Lower lobe of right lung (tissue), 2 donors: ENCODE measurements at regions not wholly inside any gene's neighbourhood (a gene's known extent, or its start where the extent isn't known, plus 50 kb on each side); places are given as distances from the start of the nearest gene placed in this dataset.

Experiments
- ATAC-seq, 2 donors: fragments of 200-7000 bp; cut with Tn5 transposase; one replicate each; pipeline ENCODE4 v1.9.1; 2020 to 2022; ENCODE audit warnings: mild to moderate bottlenecking in 2 of 2, moderate library complexity in 2 of 2
- DNase-seq: peaks from one replicate; pipeline ENCODE4 v3.0.0-alpha.2; 2020
- H3K27ac ChIP-seq: fragments of 200-600 bp; one replicate; pipeline ENCODE4 v1.8.0; 2022
- H3K27me3 ChIP-seq: fragments of 200-600 bp; one replicate; pipeline ENCODE4 v1.8.0; 2022; ENCODE audit warnings: low read depth
- H3K36me3 ChIP-seq: fragments of 200-600 bp; one replicate; pipeline ENCODE4 v1.8.0; 2022; ENCODE audit warnings: mild to moderate bottlenecking
- H3K4me1 ChIP-seq: fragments of 200-600 bp; one replicate; pipeline ENCODE4 v1.8.0; 2022
- H3K4me3 ChIP-seq: fragments of 200-600 bp; one replicate; pipeline ENCODE4 v1.8.0; 2022; ENCODE audit warnings: mild to moderate bottlenecking
- H3K9me3 ChIP-seq: fragments of 200-600 bp; one replicate; pipeline ENCODE4 v1.8.0; 2022
- intact Hi-C: fragments of 100-400 bp; cut with DNase I; formaldehyde crosslinking; loops from one replicate; pipeline ENCODE4 v1.11.0; 2022
- TF ChIP-seq, protein P1 (sequence below): fragments of 200-600 bp; IDR thresholded peaks from one replicate; pipeline ENCODE4 v1.8.0; 2022; ENCODE audit warnings: antibody characterized with exemption, mild to moderate bottlenecking
- donor health status: DM: no; HTN: yes; CAD: no; lungs with severe emphysema.

DNA sequence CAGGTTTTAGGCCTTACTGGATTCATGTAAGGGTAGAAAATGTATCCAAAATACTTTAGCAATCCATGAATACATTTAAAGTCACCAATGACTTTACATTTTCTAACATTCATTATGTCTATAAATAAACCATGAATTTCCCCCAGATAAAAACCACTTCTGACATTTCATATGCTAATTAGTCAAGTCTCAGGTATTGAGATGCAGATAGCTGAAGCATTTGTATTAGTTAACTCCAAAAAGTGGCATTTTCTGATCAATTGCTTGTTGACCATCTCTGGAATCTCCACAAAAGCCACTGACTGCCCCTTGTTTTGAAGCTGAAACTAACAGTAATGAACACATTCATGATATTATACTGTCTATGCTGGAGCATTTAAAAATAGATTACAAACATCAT lies 68.4 kb upstream of the RAP2B start:
- Histone ChIP-seq H3K27me3 (no peaks in the 10 kb centered on the region), H3K4me1 (no peaks in the 10 kb centered on the region), H3K36me3 (no peaks in the 10 kb centered on the region), H3K27ac (no peak overlapping the region), H3K9me3 (no peaks in the 10 kb centered on the region), H3K4me3 (no peak overlapping the region)
- no peak for ATAC-seq
- intact Hi-C loops, result no loop called here
- TF ChIP-seq, protein P1, sequence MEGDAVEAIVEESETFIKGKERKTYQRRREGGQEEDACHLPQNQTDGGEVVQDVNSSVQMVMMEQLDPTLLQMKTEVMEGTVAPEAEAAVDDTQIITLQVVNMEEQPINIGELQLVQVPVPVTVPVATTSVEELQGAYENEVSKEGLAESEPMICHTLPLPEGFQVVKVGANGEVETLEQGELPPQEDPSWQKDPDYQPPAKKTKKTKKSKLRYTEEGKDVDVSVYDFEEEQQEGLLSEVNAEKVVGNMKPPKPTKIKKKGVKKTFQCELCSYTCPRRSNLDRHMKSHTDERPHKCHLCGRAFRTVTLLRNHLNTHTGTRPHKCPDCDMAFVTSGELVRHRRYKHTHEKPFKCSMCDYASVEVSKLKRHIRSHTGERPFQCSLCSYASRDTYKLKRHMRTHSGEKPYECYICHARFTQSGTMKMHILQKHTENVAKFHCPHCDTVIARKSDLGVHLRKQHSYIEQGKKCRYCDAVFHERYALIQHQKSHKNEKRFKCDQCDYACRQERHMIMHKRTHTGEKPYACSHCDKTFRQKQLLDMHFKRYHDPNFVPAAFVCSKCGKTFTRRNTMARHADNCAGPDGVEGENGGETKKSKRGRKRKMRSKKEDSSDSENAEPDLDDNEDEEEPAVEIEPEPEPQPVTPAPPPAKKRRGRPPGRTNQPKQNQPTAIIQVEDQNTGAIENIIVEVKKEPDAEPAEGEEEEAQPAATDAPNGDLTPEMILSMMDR, result no peak
- DNase-seq, result no peak

DNA sequence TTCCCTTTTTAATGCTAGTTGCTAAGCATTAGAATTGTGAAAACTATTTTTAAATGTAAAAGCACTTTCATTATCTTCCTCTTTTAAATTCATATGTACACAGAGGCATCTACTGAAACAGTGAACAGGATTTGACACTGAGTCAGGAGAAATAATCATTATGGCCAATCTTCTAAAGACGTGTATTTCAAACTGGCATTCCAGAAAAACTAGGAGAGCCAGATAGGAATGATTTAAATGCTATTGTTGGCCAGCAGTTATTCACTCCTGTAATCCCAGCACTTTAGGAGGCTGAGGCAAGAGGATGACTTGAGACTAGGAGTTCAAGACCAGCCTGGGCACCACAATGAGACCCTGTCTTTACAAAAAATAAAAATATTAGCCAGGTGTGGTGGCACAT lies 67.6 kb upstream of the RAP2B start:
- H3K4me3 ChIP-seq, result no peak overlapping the region
- TF ChIP-seq, protein P1, result no peak
- no peak overlapping the region for H3K27ac ChIP-seq
- no peaks in the 10 kb centered on the region for H3K27me3 ChIP-seq
- H3K9me3 ChIP-seq, result no peaks in the 10 kb centered on the region
- ATAC-seq, result no peak
- DNase-seq, result no peak
- H3K36me3 ChIP-seq, result no peaks in the 10 kb centered on the region
- intact Hi-C loops, result no loop called here
- H3K4me1 ChIP-seq, result no peaks in the 10 kb centered on the region

DNA sequence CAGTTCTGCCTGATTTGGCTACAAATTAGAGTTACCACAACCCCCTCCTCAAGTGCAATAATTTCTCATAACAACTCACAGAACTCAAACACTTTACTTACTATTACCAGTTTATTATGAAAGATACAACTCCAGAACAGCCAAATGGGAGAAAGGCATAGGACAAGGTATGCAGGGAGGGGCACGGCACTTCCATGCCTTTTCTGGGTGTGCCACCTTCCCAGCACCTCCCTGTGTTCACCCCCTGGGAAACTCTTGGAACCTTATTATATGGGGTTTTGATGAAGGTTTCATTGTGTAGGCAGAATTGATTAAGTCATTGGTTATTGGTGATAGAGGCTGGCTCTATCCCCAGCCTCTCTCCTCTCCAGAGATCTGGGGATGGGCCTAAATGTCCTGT lies 66.6 kb upstream of the RAP2B start:
- no peak for ATAC-seq

DNA sequence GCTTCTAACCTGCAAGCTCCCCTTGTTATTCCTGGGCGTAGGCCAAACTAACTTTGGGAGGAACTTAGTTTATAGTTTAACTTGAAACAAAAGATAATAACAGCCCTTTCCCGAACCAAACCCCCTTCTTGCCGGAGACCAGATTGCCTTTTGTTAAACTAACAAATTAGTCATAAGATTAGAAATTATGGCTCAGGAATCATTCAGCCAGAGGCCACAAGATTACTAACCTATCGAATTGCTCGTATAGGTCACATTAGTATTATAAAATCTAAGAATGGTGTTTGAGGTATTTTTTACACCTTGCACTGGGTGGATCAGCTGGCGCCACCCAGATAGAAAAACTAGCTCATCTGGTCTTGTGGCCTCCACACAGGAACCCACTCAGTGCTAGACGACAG lies 65.3 kb upstream of the RAP2B start:
- no peaks in the 10 kb centered on the region for H3K27me3 ChIP-seq
- DNase-seq, result no peak
- H3K9me3 ChIP-seq, result no peaks in the 10 kb centered on the region
- TF ChIP-seq, protein P1, result no peak
- H3K4me3 ChIP-seq, result no peak overlapping the region
- no peak for ATAC-seq
- H3K27ac ChIP-seq, result no peak overlapping the region
- no peaks in the 10 kb centered on the region for H3K36me3 ChIP-seq
- H3K4me1 ChIP-seq, result no peaks in the 10 kb centered on the region
- intact Hi-C loops, result no loop called here

More for the DNA sequence above, 66.6 kb upstream of the RAP2B start:
- DNase-seq, result no peak
- H3K4me3 ChIP-seq, result no peak overlapping the region
- intact Hi-C loops, result no loop called here
- no peaks in the 10 kb centered on the region for H3K27me3 ChIP-seq
- no peaks in the 10 kb centered on the region for H3K36me3 ChIP-seq
- H3K9me3 ChIP-seq, result no peaks in the 10 kb centered on the region
- no peak overlapping the region for H3K27ac ChIP-seq
- H3K4me1 ChIP-seq, result no peaks in the 10 kb centered on the region
- TF ChIP-seq, protein P1, result no peak

DNA sequence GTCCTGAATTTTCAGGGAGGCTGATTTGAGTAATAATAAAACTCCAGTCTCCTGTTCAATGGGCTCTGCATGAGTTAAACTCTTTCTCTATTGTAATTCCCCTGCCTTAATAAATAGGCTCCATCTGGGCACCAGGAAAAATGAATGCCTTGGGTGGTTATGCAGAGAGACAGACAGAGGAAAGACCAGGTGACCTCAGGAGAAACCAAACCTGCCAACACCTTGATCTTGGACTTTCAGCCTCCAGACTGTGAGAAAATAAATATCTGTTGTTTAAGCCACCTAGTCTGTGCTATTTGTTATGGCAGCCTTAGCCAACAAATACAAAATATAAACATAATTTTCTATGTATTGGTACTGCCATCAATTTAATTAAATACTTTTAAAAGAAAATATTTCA lies 64.8 kb upstream of the RAP2B start:
- Histone ChIP-seq H3K27ac (no peak overlapping the region), H3K4me3 (no peak overlapping the region), H3K9me3 (no peaks in the 10 kb centered on the region), H3K36me3 (no peaks in the 10 kb centered on the region), H3K27me3 (no peaks in the 10 kb centered on the region), H3K4me1 (no peaks in the 10 kb centered on the region)
- no peak for DNase-seq
- TF ChIP-seq, protein P1, result no peak
- no peak for ATAC-seq
- intact Hi-C loops, result no loop called here

DNA sequence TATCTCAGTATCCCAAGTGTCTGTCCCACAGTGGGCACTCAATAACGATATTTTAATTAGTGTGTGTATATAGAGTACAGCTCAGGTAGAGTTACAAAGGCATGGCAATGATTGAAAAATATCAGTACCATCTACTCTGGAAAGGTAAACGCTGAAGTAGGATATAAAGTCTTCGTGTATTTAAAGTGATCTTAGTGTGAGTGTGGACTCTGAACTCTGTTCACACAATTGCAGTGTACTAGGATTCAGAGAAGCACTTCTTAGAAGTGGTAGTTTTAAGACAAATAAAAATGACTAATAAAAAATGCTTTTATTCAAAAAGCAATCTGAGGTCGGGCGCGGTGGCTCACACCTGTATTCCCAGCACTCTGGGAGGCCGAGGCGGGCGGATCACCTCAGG lies 62.9 kb upstream of the RAP2B start:
- H3K27ac ChIP-seq, result no peak overlapping the region
- no peaks in the 10 kb centered on the region for H3K27me3 ChIP-seq
- intact Hi-C loops, result no loop called here
- no peak overlapping the region for H3K4me3 ChIP-seq
- no peaks in the 10 kb centered on the region for H3K36me3 ChIP-seq
- H3K9me3 ChIP-seq, result no peaks in the 10 kb centered on the region
- ATAC-seq (no peak), DNase-seq (no peak)
- TF ChIP-seq, protein P1, result no peak
- H3K4me1 ChIP-seq, result no peaks in the 10 kb centered on the region
